K562 (cell line): ENCODE measurements at regions not wholly inside any gene's neighbourhood (a gene's known extent, or its start where the extent isn't known, plus 50 kb on each side); places are given as distances from the start of the nearest gene placed in this dataset.
A peak's percentile ranks its signal among the peaks of the same experiment; 100 is the strongest.

Experiments
- EP300 ChIP-seq: IDR thresholded peaks from 2 replicates; pipeline ENCODE4 v1.6.1; 2012; ENCODE audit warnings: low read length, improper control_type of control experiment
- FOXP1 ChIP-seq: sonication (generic); formaldehyde crosslinking; IDR thresholded peaks from 2 replicates; pipeline ENCODE4 v1.8.0; 2022; ENCODE audit warnings: mild to moderate bottlenecking, missing genetic modification reagents
- ZNF354B ChIP-seq: fragments of 250-450 bp; sonication (Bioruptor Pico); IDR thresholded peaks from 2 replicates; pipeline ENCODE4 v1.4.0; 2020
- TF ChIP-seq, protein P1 (sequence below), 2 experiments: fragments of 450-650 bp; formaldehyde crosslinking in 1 of 2; IDR thresholded peaks; 2 replicates each; pipeline versions ENCODE4 v1.4.0 to v1.6.1; 2014 to 2020; ENCODE audit warnings: mild to moderate bottlenecking in 2 of 2, borderline replicate concordance in 1 of 2, low read depth in 1 of 2
- TF ChIP-seq, protein P2 (sequence below): fragments of 250-450 bp; sonication (Bioruptor Pico); IDR thresholded peaks from 2 replicates; pipeline ENCODE4 v1.4.0; 2020; ENCODE audit warnings: mild to moderate bottlenecking, moderate library complexity
- TF ChIP-seq, protein P3 (sequence below): sonication (generic); formaldehyde crosslinking; IDR thresholded peaks from 2 replicates; pipeline ENCODE4 v1.4.0; 2020; ENCODE audit warnings: mild to moderate bottlenecking, missing genetic modification reagents
- TF ChIP-seq, protein P4 (sequence below): fragments of 450-650 bp; formaldehyde crosslinking; IDR thresholded peaks from 2 replicates; pipeline ENCODE4 v1.4.0; 2020; ENCODE audit warnings: mild to moderate bottlenecking, mixed read lengths

DNA sequence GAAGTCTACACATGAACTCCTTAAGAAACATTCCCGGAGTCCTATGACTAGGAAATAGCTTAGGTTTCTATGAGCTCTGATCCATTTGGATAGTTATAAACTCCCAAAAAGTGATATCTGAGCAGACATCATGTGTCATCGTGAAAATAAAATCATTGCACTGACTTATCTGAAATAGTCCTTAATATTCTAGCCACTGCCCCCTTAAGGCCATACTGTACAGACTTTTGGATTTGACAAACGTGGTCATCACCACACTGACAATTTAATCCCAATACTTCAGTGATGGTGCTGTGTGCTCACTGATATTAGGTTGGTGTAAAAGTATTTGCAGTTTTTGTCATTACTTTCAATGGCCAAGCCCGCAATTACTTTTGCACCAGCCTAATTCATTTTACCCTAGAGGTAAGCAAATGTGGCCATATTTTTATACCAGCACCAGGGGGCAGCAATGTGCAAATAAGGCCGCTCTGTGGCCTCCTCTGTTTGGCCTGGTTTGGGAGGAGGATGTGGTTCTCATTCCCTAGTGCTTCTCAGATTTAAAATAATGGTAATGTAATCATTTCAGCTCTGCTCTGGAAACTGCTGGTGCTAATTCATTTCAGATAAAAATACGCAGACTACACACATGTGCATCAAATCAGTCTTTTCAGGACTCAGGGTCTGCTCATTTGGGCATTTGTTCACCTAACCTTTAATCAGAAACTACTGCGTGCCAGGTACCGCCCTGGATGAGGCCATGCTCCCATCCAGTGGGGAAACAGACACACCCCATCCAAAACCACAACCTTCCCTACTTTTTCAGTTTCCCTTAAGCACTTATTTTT lies 196.4 kb upstream of the C1QTNF7 start (continued):
- TF ChIP-seq, protein P1, sequence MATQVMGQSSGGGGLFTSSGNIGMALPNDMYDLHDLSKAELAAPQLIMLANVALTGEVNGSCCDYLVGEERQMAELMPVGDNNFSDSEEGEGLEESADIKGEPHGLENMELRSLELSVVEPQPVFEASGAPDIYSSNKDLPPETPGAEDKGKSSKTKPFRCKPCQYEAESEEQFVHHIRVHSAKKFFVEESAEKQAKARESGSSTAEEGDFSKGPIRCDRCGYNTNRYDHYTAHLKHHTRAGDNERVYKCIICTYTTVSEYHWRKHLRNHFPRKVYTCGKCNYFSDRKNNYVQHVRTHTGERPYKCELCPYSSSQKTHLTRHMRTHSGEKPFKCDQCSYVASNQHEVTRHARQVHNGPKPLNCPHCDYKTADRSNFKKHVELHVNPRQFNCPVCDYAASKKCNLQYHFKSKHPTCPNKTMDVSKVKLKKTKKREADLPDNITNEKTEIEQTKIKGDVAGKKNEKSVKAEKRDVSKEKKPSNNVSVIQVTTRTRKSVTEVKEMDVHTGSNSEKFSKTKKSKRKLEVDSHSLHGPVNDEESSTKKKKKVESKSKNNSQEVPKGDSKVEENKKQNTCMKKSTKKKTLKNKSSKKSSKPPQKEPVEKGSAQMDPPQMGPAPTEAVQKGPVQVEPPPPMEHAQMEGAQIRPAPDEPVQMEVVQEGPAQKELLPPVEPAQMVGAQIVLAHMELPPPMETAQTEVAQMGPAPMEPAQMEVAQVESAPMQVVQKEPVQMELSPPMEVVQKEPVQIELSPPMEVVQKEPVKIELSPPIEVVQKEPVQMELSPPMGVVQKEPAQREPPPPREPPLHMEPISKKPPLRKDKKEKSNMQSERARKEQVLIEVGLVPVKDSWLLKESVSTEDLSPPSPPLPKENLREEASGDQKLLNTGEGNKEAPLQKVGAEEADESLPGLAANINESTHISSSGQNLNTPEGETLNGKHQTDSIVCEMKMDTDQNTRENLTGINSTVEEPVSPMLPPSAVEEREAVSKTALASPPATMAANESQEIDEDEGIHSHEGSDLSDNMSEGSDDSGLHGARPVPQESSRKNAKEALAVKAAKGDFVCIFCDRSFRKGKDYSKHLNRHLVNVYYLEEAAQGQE (IDR thresholded peaks at IDR 0.05; ENCODE audit: borderline replicate concordance) = peak; percentile 61; the same call in 1 of the 2 replicates
- TF ChIP-seq, protein P1 (CRISPR knock-in tag; IDR thresholded peaks at IDR 0.05; ENCODE audit: low read depth) = no peak
- TF ChIP-seq, protein P2, sequence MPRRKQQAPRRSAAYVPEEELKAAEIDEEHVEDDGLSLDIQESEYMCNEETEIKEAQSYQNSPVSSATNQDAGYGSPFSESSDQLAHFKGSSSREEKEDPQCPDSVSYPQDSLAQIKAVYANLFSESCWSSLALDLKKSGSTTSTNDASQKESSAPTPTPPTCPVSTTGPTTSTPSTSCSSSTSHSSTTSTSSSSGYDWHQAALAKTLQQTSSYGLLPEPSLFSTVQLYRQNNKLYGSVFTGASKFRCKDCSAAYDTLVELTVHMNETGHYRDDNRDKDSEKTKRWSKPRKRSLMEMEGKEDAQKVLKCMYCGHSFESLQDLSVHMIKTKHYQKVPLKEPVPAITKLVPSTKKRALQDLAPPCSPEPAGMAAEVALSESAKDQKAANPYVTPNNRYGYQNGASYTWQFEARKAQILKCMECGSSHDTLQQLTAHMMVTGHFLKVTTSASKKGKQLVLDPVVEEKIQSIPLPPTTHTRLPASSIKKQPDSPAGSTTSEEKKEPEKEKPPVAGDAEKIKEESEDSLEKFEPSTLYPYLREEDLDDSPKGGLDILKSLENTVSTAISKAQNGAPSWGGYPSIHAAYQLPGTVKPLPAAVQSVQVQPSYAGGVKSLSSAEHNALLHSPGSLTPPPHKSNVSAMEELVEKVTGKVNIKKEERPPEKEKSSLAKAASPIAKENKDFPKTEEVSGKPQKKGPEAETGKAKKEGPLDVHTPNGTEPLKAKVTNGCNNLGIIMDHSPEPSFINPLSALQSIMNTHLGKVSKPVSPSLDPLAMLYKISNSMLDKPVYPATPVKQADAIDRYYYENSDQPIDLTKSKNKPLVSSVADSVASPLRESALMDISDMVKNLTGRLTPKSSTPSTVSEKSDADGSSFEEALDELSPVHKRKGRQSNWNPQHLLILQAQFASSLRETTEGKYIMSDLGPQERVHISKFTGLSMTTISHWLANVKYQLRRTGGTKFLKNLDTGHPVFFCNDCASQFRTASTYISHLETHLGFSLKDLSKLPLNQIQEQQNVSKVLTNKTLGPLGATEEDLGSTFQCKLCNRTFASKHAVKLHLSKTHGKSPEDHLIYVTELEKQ = no peak
- TF ChIP-seq, protein P3, sequence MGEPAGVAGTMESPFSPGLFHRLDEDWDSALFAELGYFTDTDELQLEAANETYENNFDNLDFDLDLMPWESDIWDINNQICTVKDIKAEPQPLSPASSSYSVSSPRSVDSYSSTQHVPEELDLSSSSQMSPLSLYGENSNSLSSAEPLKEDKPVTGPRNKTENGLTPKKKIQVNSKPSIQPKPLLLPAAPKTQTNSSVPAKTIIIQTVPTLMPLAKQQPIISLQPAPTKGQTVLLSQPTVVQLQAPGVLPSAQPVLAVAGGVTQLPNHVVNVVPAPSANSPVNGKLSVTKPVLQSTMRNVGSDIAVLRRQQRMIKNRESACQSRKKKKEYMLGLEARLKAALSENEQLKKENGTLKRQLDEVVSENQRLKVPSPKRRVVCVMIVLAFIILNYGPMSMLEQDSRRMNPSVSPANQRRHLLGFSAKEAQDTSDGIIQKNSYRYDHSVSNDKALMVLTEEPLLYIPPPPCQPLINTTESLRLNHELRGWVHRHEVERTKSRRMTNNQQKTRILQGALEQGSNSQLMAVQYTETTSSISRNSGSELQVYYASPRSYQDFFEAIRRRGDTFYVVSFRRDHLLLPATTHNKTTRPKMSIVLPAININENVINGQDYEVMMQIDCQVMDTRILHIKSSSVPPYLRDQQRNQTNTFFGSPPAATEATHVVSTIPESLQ = no peak
- TF ChIP-seq FOXP1 = no peak
- no peak for TF ChIP-seq EP300
- TF ChIP-seq, protein P4, sequence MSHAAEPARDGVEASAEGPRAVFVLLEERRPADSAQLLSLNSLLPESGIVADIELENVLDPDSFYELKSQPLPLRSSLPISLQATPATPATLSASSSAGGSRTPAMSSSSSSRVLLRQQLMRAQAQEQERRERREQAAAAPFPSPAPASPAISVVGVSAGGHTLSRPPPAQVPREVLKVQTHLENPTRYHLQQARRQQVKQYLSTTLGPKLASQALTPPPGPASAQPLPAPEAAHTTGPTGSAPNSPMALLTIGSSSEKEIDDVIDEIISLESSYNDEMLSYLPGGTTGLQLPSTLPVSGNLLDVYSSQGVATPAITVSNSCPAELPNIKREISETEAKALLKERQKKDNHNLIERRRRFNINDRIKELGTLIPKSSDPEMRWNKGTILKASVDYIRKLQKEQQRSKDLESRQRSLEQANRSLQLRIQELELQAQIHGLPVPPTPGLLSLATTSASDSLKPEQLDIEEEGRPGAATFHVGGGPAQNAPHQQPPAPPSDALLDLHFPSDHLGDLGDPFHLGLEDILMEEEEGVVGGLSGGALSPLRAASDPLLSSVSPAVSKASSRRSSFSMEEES (CRISPR knock-in tag) = no peak
- TF ChIP-seq ZNF354B (CRISPR knock-in tag) = no peak
